Panc1 (cell line): ENCODE measurements at regions not wholly inside any gene's neighbourhood (a gene's known extent, or its start where the extent isn't known, plus 50 kb on each side); places are given as distances from the start of the nearest gene placed in this dataset.

ENCODE experiments used
- CTCF ChIP-seq: fragments of 450-650 bp; IDR thresholded peaks from 2 replicates; pipeline ENCODE4 v1.5.1; 2017; ENCODE audit warnings: mild to moderate bottlenecking
- SIN3A ChIP-seq: IDR thresholded peaks from 2 replicates; pipeline ENCODE4 v1.6.1; 2012; ENCODE audit warnings: low read depth, mild to moderate bottlenecking, low read length, moderate library complexity, borderline replicate concordance; ENCODE audit not compliant: insufficient read depth
- TCF7L2 ChIP-seq: IDR thresholded peaks from 2 replicates; pipeline ENCODE4 v1.6.1; 2011; ENCODE audit warnings: mild to moderate bottlenecking, low read depth, low read length, inconsistent platforms

- no peak for TF ChIP-seq CTCF
- no peak for TF ChIP-seq SIN3A
- TF ChIP-seq TCF7L2 = no peak
These were observed 205.4 kb downstream of the CNTN3 start for GRCh38 chr3:74409066-74409465.
